HG03135 (cell line): ENCODE measurements at regions not wholly inside any gene's neighbourhood (a gene's known extent, or its start where the extent isn't known, plus 50 kb on each side); places are given as distances from the start of the nearest gene placed in this dataset.

ENCODE experiments used
- ATAC-seq: cut with Tn5 transposase; IDR thresholded peaks from one replicate; pipeline ENCODE4 v1.9.1; 2021; ENCODE audit warnings: mild to moderate bottlenecking, moderate library complexity; ENCODE audit not compliant: unreplicated experiment

GRCh38 chr17:77266891-77267341 is 126.1 kb downstream of the SEC14L1 start:
- ATAC-seq: no peak

GRCh38 chr17:77269696-77270681 is 129.2 kb downstream of the SEC14L1 start:
- ATAC-seq: no peak

GRCh38 chr17:77271411-77271810 is 130.6 kb downstream of the SEC14L1 start:
- ATAC-seq: no peak

- no peak for ATAC-seq
Measured at GRCh38 chr17:77273397-77274085, 132.8 kb downstream of the SEC14L1 start.

- ATAC-seq: no peak
Measured at GRCh38 chr17:77274096-77274845, 133.5 kb downstream of the SEC14L1 start.

- no peak for ATAC-seq
Measured at GRCh38 chr17:77279448-77280303, 138.9 kb downstream of the SEC14L1 start.

- peak; percentile 5 for ATAC-seq
Measured at GRCh38 chr17:77280304-77281121, 139.7 kb downstream of the SEC14L1 start.

GRCh38 chr17:77281122-77281903 is 140.5 kb downstream of the SEC14L1 start:
- ATAC-seq: peak; percentile 74

- no peak for ATAC-seq
Measured at GRCh38 chr17:77281904-77282367, 141.2 kb downstream of the SEC14L1 start.

GRCh38 chr17:77282524-77283515 is 142.1 kb downstream of the SEC14L1 start:
- ATAC-seq: no peak

- ATAC-seq: no peak
Measured at GRCh38 chr17:77284023-77284617, 143.4 kb downstream of the SEC14L1 start.

- no peak for ATAC-seq
Measured at GRCh38 chr17:77285594-77286390, 145.0 kb downstream of the SEC14L1 start.

GRCh38 chr17:77286391-77286640 is 145.5 kb downstream of the SEC14L1 start:
- ATAC-seq: no peak

- ATAC-seq: no peak
Measured at GRCh38 chr17:77286641-77287431, 146.1 kb downstream of the SEC14L1 start.

GRCh38 chr17:77287432-77288068 is 146.8 kb downstream of the SEC14L1 start:
- no peak for ATAC-seq
